HUES6 (cell line): ENCODE measurements at regions not wholly inside any gene's neighbourhood (a gene's known extent, or its start where the extent isn't known, plus 50 kb on each side); places are given as distances from the start of the nearest gene placed in this dataset.
"Not testable (repeated sequence)": the region's sequence is repeated elsewhere in the genome, so short reads cannot be mapped to it uniquely, and the experiment has no call there.

Experiments used
- H3K27ac ChIP-seq: 2 replicates; pipeline ENCODE4 v1.7.0; 2013; ENCODE audit warnings: low read depth, mild to moderate bottlenecking, low read length, inconsistent platforms
- H3K27me3 ChIP-seq: 2 replicates; pipeline ENCODE4 v1.6.1; 2013; ENCODE audit warnings: low read length; ENCODE audit not compliant: control insufficient read depth, insufficient read depth
- H3K36me3 ChIP-seq: 2 replicates; pipeline ENCODE4 v1.6.1; 2013; ENCODE audit warnings: low read length; ENCODE audit not compliant: control insufficient read depth, insufficient read depth
- H3K4me1 ChIP-seq: 2 replicates; pipeline ENCODE4 v1.6.1; 2013; ENCODE audit warnings: low read length; ENCODE audit not compliant: control insufficient read depth, insufficient read depth
- H3K4me3 ChIP-seq: 2 replicates; pipeline ENCODE4 v1.5.1; 2013; ENCODE audit warnings: low read depth, low read length
- H3K9ac ChIP-seq: one replicate; pipeline ENCODE4 v1.6.1; 2013; ENCODE audit warnings: mild to moderate bottlenecking, low read length
- H3K9me3 ChIP-seq: 2 replicates; pipeline ENCODE4 v1.6.1; 2013; ENCODE audit warnings: low read depth, low read length; ENCODE audit not compliant: control insufficient read depth, insufficient read depth

- no peaks in the 10 kb centered on the region for H3K27me3 ChIP-seq
- no peak overlapping the region for H3K4me3 ChIP-seq
- H3K9me3 ChIP-seq = no peaks in the 10 kb centered on the region
- H3K9ac ChIP-seq = no peak overlapping the region
- H3K27ac ChIP-seq = no peak overlapping the region
- peaks cover 5% of the 10 kb centered on the region; the same call in 1 of the 2 replicates for H3K4me1 ChIP-seq
- no peaks in the 10 kb centered on the region for H3K36me3 ChIP-seq
Observed at GRCh38 chr4:134490863-134491262, 289.3 kb upstream of the PABPC4L start.

GRCh38 chr4:134483514-134483913, 281.9 kb upstream of the PABPC4L start:
- H3K27me3 ChIP-seq, H3K4me3 ChIP-seq, H3K4me1 ChIP-seq, H3K36me3 ChIP-seq, H3K9me3 ChIP-seq, H3K9ac ChIP-seq, H3K27ac ChIP-seq: not testable (repeated sequence)

- Histone ChIP-seq H3K4me3 (no peak overlapping the region), H3K27me3 (no peaks in the 10 kb centered on the region), H3K9me3 (peaks cover 4% of the 10 kb centered on the region; the same call in 1 of the 2 replicates), H3K36me3 (no peaks in the 10 kb centered on the region), H3K4me1 (0 out of 2 replicates have a peak, but pooled peaks cover 3% of the 10 kb centered on the region), H3K27ac (no peak overlapping the region), H3K9ac (no peak overlapping the region)
Observed at GRCh38 chr4:134471569-134471968, 270.0 kb upstream of the PABPC4L start.

- 0 out of 2 replicates have a peak, but pooled peaks cover 3% of the 10 kb centered on the region for H3K4me1 ChIP-seq
Observed at GRCh38 chr4:134470544-134470943, 269.0 kb upstream of the PABPC4L start.

GRCh38 chr4:134465417-134465816, 263.8 kb upstream of the PABPC4L start:
- Histone ChIP-seq H3K27me3 (no peaks in the 10 kb centered on the region), H3K4me3 (no peak overlapping the region), H3K9me3 (peaks cover 7% of the 10 kb centered on the region), H3K36me3 (no peaks in the 10 kb centered on the region), H3K27ac (no peak overlapping the region), H3K9ac (no peak overlapping the region), H3K4me1 (0 out of 2 replicates have a peak, but pooled peaks cover 2% of the 10 kb centered on the region)

More at GRCh38 chr4:134470544-134470943, 269.0 kb upstream of the PABPC4L start:
- peaks cover 4% of the 10 kb centered on the region; the same call in 1 of the 2 replicates for H3K9me3 ChIP-seq
- H3K9ac ChIP-seq = no peak overlapping the region
- H3K27me3 ChIP-seq = no peaks in the 10 kb centered on the region
- no peak overlapping the region for H3K27ac ChIP-seq
- no peak overlapping the region for H3K4me3 ChIP-seq
- no peaks in the 10 kb centered on the region for H3K36me3 ChIP-seq

GRCh38 chr4:134463771-134464170, 262.2 kb upstream of the PABPC4L start:
- peaks cover 18% of the 10 kb centered on the region for H3K9me3 ChIP-seq
- 0 out of 2 replicates have a peak, but pooled peaks cover 2% of the 10 kb centered on the region for H3K4me1 ChIP-seq
- no peak overlapping the region for H3K9ac ChIP-seq
- no peaks in the 10 kb centered on the region for H3K27me3 ChIP-seq
- no peaks in the 10 kb centered on the region for H3K36me3 ChIP-seq
- H3K4me3 ChIP-seq = no peak overlapping the region
- H3K27ac ChIP-seq = no peak overlapping the region

- Histone ChIP-seq H3K4me1 (no peaks in the 10 kb centered on the region), H3K36me3 (no peaks in the 10 kb centered on the region), H3K9ac (no peak overlapping the region), H3K27ac (no peak overlapping the region), H3K27me3 (no peaks in the 10 kb centered on the region), H3K4me3 (no peak overlapping the region), H3K9me3 (peaks cover 2% of the 10 kb centered on the region; the same call in 1 of the 2 replicates)
Observed at GRCh38 chr4:134426821-134427220, 225.2 kb upstream of the PABPC4L start.

GRCh38 chr4:134425756-134426155, 224.2 kb upstream of the PABPC4L start:
- Histone ChIP-seq H3K4me1 (no peaks in the 10 kb centered on the region), H3K9me3 (no peaks in the 10 kb centered on the region), H3K9ac (no peak overlapping the region), H3K36me3 (no peaks in the 10 kb centered on the region), H3K27ac (no peak overlapping the region), H3K4me3 (no peak overlapping the region), H3K27me3 (no peaks in the 10 kb centered on the region)

GRCh38 chr4:134422776-134423175, 221.2 kb upstream of the PABPC4L start:
- Histone ChIP-seq H3K36me3 (no peaks in the 10 kb centered on the region), H3K27ac (no peak overlapping the region), H3K4me1 (no peaks in the 10 kb centered on the region), H3K27me3 (no peaks in the 10 kb centered on the region), H3K4me3 (no peak overlapping the region), H3K9me3 (no peaks in the 10 kb centered on the region), H3K9ac (no peak overlapping the region)

GRCh38 chr4:134421734-134422133, 220.1 kb upstream of the PABPC4L start:
- H3K4me3 ChIP-seq = no peak overlapping the region
- H3K9ac ChIP-seq = no peak overlapping the region
- no peaks in the 10 kb centered on the region for H3K36me3 ChIP-seq
- H3K4me1 ChIP-seq = no peaks in the 10 kb centered on the region
- H3K27me3 ChIP-seq = no peaks in the 10 kb centered on the region
- H3K27ac ChIP-seq = no peak overlapping the region
- H3K9me3 ChIP-seq = no peaks in the 10 kb centered on the region

GRCh38 chr4:134408897-134409296, 207.3 kb upstream of the PABPC4L start:
- no peak overlapping the region for H3K4me3 ChIP-seq
- H3K27ac ChIP-seq = no peak overlapping the region
- H3K4me1 ChIP-seq = no peaks in the 10 kb centered on the region
- no peaks in the 10 kb centered on the region for H3K9me3 ChIP-seq
- no peaks in the 10 kb centered on the region for H3K27me3 ChIP-seq
- no peak overlapping the region for H3K9ac ChIP-seq
- H3K36me3 ChIP-seq = no peaks in the 10 kb centered on the region

- no peaks in the 10 kb centered on the region for H3K4me1 ChIP-seq
- no peak overlapping the region for H3K9ac ChIP-seq
- peaks cover 8% of the 10 kb centered on the region; the same call in 1 of the 2 replicates for H3K9me3 ChIP-seq
- no peak overlapping the region for H3K4me3 ChIP-seq
- no peak overlapping the region for H3K27ac ChIP-seq
- no peaks in the 10 kb centered on the region for H3K27me3 ChIP-seq
- no peaks in the 10 kb centered on the region for H3K36me3 ChIP-seq
Observed at GRCh38 chr4:134401798-134402197, 200.2 kb upstream of the PABPC4L start.
